Gastrocnemius medialis (tissue), 4 donors: ENCODE measurements at regions not wholly inside any gene's neighbourhood (a gene's known extent, or its start where the extent isn't known, plus 50 kb on each side); places are given as distances from the start of the nearest gene placed in this dataset.

Source experiments
- ATAC-seq, 2 donors: fragments of 150-250 bp; one replicate each; pipeline ENCODE4 v1.9.1; 2016
- DNase-seq, 2 donors: peaks; one replicate each; pipeline ENCODE4 v3.0.0-alpha.2; 2019
- H3K27ac ChIP-seq, 4 donors: fragments of 200-600 bp; sonication (generic); 1 replicate in 1 of 4; 2 replicates in 3 of 4; pipeline ENCODE4 v1.5.1; 2016 to 2018; ENCODE audit warnings: mild to moderate bottlenecking in 2 of 4, moderate library complexity in 1 of 4
- H3K27me3 ChIP-seq, 3 donors: fragments of 200-600 bp; sonication (generic) in 2 of 3; 1 replicate in 1 of 3; 2 replicates in 2 of 3; pipeline versions ENCODE4 v1.5.1 to v1.6.0; 2016 to 2019; ENCODE audit warnings: mild to moderate bottlenecking in 1 of 3, moderate library complexity in 1 of 3
- H3K36me3 ChIP-seq, 2 donors: fragments of 200-600 bp; sonication (generic) in 1 of 2; one replicate each; pipeline ENCODE4 v1.5.1; 2017 to 2018
- H3K4me1 ChIP-seq, 2 donors: fragments of 200-600 bp; sonication (generic) in 1 of 2; one replicate each; pipeline ENCODE4 v1.5.1; 2016 to 2017; ENCODE audit warnings: mild to moderate bottlenecking in 2 of 2
- H3K4me3 ChIP-seq, 4 donors: fragments of 200-600 bp; sonication (generic) in 3 of 4; 1 replicate in 1 of 4; 2 replicates in 3 of 4; pipeline ENCODE4 v1.5.1; 2016 to 2019; ENCODE audit warnings: mild to moderate bottlenecking in 2 of 4
- H3K9me3 ChIP-seq, 3 donors: fragments of 200-600 bp; sonication (generic) in 2 of 3; 1 replicate in 1 of 3; 2 replicates in 2 of 3; pipeline ENCODE4 v1.5.1; 2016 to 2019
- CTCF ChIP-seq, 5 experiments: fragments of 450-650 bp in 3 of 5; fragments of 200-600 bp in 2 of 5; sonication (generic) in 2 of 5; IDR thresholded peaks in 4 of 5; conservative IDR thresholded peaks in 1 of 5; 1 replicate in 4 of 5; 2 replicates in 1 of 5; pipeline ENCODE4 v1.5.1; 2016 to 2019; ENCODE audit warnings: antibody characterized with exemption in 5 of 5, mild to moderate bottlenecking in 3 of 5, moderate library complexity in 3 of 5
- POLR2A ChIP-seq, 2 donors: fragments of 450-650 bp; IDR thresholded peaks; one replicate each; pipeline ENCODE4 v1.6.1; 2017; ENCODE audit warnings: antibody characterized with exemption in 2 of 2, mild to moderate bottlenecking in 2 of 2, moderate library complexity in 2 of 2
- in situ Hi-C, 4 donors: fragments of 200-750 bp; cut with MboI; loops; one replicate each; pipeline versions ENCODE4 v1.15.0 to v1.8.0; 2017; ENCODE audit warnings: low sequenced_read_pairs in 4 of 4
- intact Hi-C: fragments of 100-400 bp; cut with DNase I; formaldehyde crosslinking; loops from one replicate; pipeline ENCODE4 v1.15.1; 2023; ENCODE audit warnings: low total_unique reads

DNA sequence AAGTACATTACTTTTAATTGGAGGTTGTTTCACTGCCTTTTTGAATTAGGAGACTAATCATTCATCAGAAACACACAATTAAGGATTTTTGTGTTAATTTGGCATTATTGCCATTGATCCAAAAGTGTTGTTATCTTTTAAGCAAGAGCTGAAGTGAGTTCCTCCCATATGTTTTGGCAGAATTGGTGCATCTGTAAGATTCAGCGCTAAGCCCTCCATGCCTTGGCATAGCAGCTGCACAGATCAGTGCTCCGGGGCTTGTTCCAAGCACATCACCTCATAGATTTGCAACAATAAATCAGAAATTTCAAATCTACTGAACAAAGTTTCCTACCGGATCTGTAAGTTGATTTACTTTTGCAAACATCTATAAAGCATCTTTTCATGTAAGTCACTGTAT is 106.8 kb upstream of the PHACTR1 start:
- ATAC-seq, result no peak
- Histone ChIP-seq H3K36me3 (no peaks in the 10 kb centered on the region), H3K4me1 (no peaks in the 10 kb centered on the region), H3K9me3 (no peaks in the 10 kb centered on the region), H3K27ac (no peak overlapping the region), H3K4me3 (no peak overlapping the region), H3K27me3 (no peaks in the 10 kb centered on the region)
- DNase-seq, result no peak
- in situ Hi-C loops, result loop anchor here in 3 of 4 donors (10.0 to 25.0 kb wide), 3 partner anchors 297 to 955 kb away; no protein-coding TSS in a partner anchor
- TF ChIP-seq POLR2A (IDR thresholded peaks at IDR 0.05), result no peak
- TF ChIP-seq CTCF (IDR thresholded peaks at IDR 0.05 in 4 of 5, conservative IDR thresholded peaks at IDR 0.05 in 1 of 5), result no peak
- intact Hi-C loops, result loop anchor here (10.0 kb wide), 2 partner anchors 315 to 1025 kb away; partner anchors contain the start of gene EDN1

DNA sequence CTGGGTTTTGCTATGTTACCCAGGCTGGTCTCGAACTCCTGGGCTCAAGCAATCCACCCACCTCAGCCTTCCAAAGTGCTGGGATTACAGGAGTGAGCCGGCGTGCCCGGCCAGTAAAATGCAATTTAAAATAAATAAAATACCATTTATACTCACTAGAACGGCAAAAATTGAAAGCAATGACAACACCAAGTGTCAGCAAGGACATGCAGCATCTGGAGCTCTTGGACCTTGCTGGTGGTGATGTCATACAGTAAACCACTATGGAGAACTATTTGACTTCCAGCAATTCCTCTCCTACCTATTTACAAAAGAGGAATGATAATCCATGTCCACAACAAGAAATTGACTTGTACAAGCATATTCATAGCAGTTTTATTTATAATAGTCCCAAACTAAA is 105.7 kb upstream of the PHACTR1 start:
- Histone ChIP-seq H3K27ac (no peak overlapping the region), H3K9me3 (no peaks in the 10 kb centered on the region), H3K27me3 (no peaks in the 10 kb centered on the region), H3K4me3 (no peak overlapping the region), H3K36me3 (no peaks in the 10 kb centered on the region), H3K4me1 (no peaks in the 10 kb centered on the region)
- intact Hi-C loops (no loop called here), in situ Hi-C loops (loop anchor here in 2 of 4 donors (25.0 kb wide), 2 partner anchors 299 to 949 kb away; no protein-coding TSS in a partner anchor)
- DNase-seq (no peak), ATAC-seq (no peak)
- no peak for TF ChIP-seq CTCF (IDR thresholded peaks at IDR 0.05 in 4 of 5, conservative IDR thresholded peaks at IDR 0.05 in 1 of 5)
- TF ChIP-seq POLR2A (IDR thresholded peaks at IDR 0.05), result no peak

GRCh38 chr6:12613811-12614210 is 102.8 kb upstream of the PHACTR1 start:
- ATAC-seq (no peak), DNase-seq (no peak)
- H3K27ac ChIP-seq, result no peak overlapping the region
- no peaks in the 10 kb centered on the region for H3K4me1 ChIP-seq
- in situ Hi-C loops (loop anchor here in 2 of 4 donors (25.0 kb wide), 2 partner anchors 302 to 952 kb away; no protein-coding TSS in a partner anchor), intact Hi-C loops (no loop called here)
- no peaks in the 10 kb centered on the region for H3K36me3 ChIP-seq
- H3K9me3 ChIP-seq, result no peaks in the 10 kb centered on the region
- TF ChIP-seq CTCF (IDR thresholded peaks at IDR 0.05 in 4 of 5, conservative IDR thresholded peaks at IDR 0.05 in 1 of 5) (no peak), POLR2A (IDR thresholded peaks at IDR 0.05) (no peak)
- H3K4me3 ChIP-seq, result no peak overlapping the region
- no peaks in the 10 kb centered on the region for H3K27me3 ChIP-seq

DNA sequence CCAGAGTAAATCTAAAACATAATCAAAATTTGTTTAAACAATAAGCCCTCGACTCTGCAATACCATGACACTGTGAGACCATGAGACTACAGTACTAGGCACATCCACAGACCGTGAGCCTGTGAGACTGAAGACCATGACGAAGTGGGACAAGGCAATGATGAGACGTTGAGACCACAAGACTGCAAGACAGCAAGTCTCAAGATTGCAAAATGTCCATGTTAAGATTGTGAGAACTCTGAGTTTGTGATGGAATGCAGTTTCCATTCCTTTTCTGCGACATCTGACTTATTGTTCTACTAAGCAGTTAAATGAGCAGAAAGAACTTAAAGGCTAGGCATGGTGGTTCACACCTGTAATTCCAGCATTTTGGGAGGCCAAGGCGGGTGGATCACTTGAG is 102.1 kb upstream of the PHACTR1 start:
- intact Hi-C loops (no loop called here), in situ Hi-C loops (loop anchor here in 2 of 4 donors (25.0 kb wide), 2 partner anchors 302 to 952 kb away; no protein-coding TSS in a partner anchor)
- Histone ChIP-seq H3K27ac (no peak overlapping the region), H3K36me3 (no peaks in the 10 kb centered on the region), H3K9me3 (no peaks in the 10 kb centered on the region), H3K4me3 (no peak overlapping the region), H3K27me3 (no peaks in the 10 kb centered on the region), H3K4me1 (no peaks in the 10 kb centered on the region)
- DNase-seq (no peak), ATAC-seq (no peak)
- TF ChIP-seq POLR2A (IDR thresholded peaks at IDR 0.05) (no peak), CTCF (IDR thresholded peaks at IDR 0.05 in 4 of 5, conservative IDR thresholded peaks at IDR 0.05 in 1 of 5) (no peak)

- intact Hi-C loops (no loop called here), in situ Hi-C loops (loop anchor here in 2 of 4 donors (25.0 kb wide), 2 partner anchors 306 to 956 kb away; no protein-coding TSS in a partner anchor)
- ATAC-seq, result no peak
- Histone ChIP-seq H3K36me3 (no peaks in the 10 kb centered on the region), H3K4me3 (no peak overlapping the region), H3K9me3 (no peaks in the 10 kb centered on the region), H3K4me1 (no peaks in the 10 kb centered on the region), H3K27ac (no peak overlapping the region), H3K27me3 (no peaks in the 10 kb centered on the region)
- no peak for TF ChIP-seq POLR2A (IDR thresholded peaks at IDR 0.05)
- no peak for TF ChIP-seq CTCF (IDR thresholded peaks at IDR 0.05 in 4 of 5, conservative IDR thresholded peaks at IDR 0.05 in 1 of 5)
- no peak for DNase-seq
These were observed 98.3 kb upstream of the PHACTR1 start for GRCh38 chr6:12618296-12618695.
